Stomach (tissue), 8 donors: ENCODE measurements at regions not wholly inside any gene's neighbourhood (a gene's known extent, or its start where the extent isn't known, plus 50 kb on each side); places are given as distances from the start of the nearest gene placed in this dataset.

Source experiments
- DNase-seq, 2 donors: peaks; one replicate each; pipeline versions ENCODE4 v3.0.0 to v3.0.0-alpha.2; 2013 to 2019
- H3K27ac ChIP-seq, 5 donors: fragments of 200-600 bp in 4 of 5; sonication (generic) in 4 of 5; one replicate each; pipeline ENCODE4 v1.5.1; 2013 to 2019; ENCODE audit warnings: mild to moderate bottlenecking in 1 of 5, moderate library complexity in 1 of 5
- H3K27me3 ChIP-seq, 3 donors: fragments of 200-600 bp; sonication (generic); one replicate each; pipeline ENCODE4 v1.5.1; 2017 to 2019; ENCODE audit warnings: mixed run types in 1 of 3
- H3K36me3 ChIP-seq, 4 donors: fragments of 200-600 bp; sonication (generic); 1 replicate in 3 of 4; 2 replicates in 1 of 4; pipeline ENCODE4 v1.5.1; 2016 to 2019
- H3K4me1 ChIP-seq, 4 donors: fragments of 200-600 bp; sonication (generic); one replicate each; pipeline ENCODE4 v1.5.1; 2016 to 2019
- H3K4me3 ChIP-seq, 4 donors: fragments of 200-600 bp; sonication (generic) in 3 of 4; one replicate each; pipeline ENCODE4 v1.5.1; 2016 to 2019; ENCODE audit warnings: mild to moderate bottlenecking in 1 of 4
- H3K9me3 ChIP-seq, 4 donors: fragments of 200-600 bp; sonication (generic); one replicate each; pipeline ENCODE4 v1.5.1; 2016 to 2019
- CTCF ChIP-seq, 7 experiments: fragments of 450-650 bp in 4 of 7; fragments of 200-600 bp in 3 of 7; sonication (generic) in 3 of 7; IDR thresholded peaks; one replicate each; pipeline ENCODE4 v1.5.1; 2016 to 2019; ENCODE audit warnings: antibody characterized with exemption in 7 of 7, control low read depth in 2 of 7, mild to moderate bottlenecking in 1 of 7
- EP300 ChIP-seq: sonication (generic); formaldehyde crosslinking; IDR thresholded peaks from one replicate; pipeline ENCODE4 v1.6.1; 2017; ENCODE audit warnings: antibody characterized with exemption
- POLR2A ChIP-seq, 4 donors: fragments of 450-650 bp; IDR thresholded peaks; one replicate each; pipeline ENCODE4 v1.6.1; 2016; ENCODE audit warnings: antibody characterized with exemption in 4 of 4, control low read depth in 2 of 4, mild to moderate bottlenecking in 1 of 4, moderate library complexity in 1 of 4
- POLR2AphosphoS5 ChIP-seq, 3 donors: sonication (generic); formaldehyde crosslinking; IDR thresholded peaks; one replicate each; pipeline ENCODE4 v1.6.1; 2016; ENCODE audit warnings: antibody characterized with exemption in 3 of 3
- WGBS, 5 donors: extraction: QIAGEN DNeasy Blood & Tissue Kit in 3 of 5; methylation state at CpG; one replicate each; pipeline versions ENCODE4 v1.1.5 to v1.1.7; 2013 to 2018; 5-methylcytosine and 5-hydroxymethylcytosine counted together
- intact Hi-C: fragments of 100-400 bp; cut with DNase I; formaldehyde crosslinking; loops from one replicate; pipeline ENCODE4 v1.15.1; 2023; ENCODE audit warnings: low total_unique reads
- donor health status: healthy with polysubstance abuse.
- donor health status: Bipolar disorder and iron deficiency.
- donor health status: healthy.

GRCh38 chr10:20726381-20726780 lies 170.7 kb downstream of the NEBL start:
- 90 to 95% (median 94%) methylated on average over 3 of the region's 3 CpGs for WGBS, 5 donors
- intact Hi-C loops, result no loop called here
- H3K9me3 ChIP-seq, result peaks cover 0 to 18% (median under 1%) of the 10 kb centered on the region in 4 donors
- H3K4me3 ChIP-seq, result no peak overlapping the region
- DNase-seq, result no peak
- no peak overlapping the region for H3K27ac ChIP-seq
- H3K36me3 ChIP-seq, result no peaks in the 10 kb centered on the region
- TF ChIP-seq POLR2A (IDR thresholded peaks at IDR 0.05) (no peak), EP300 (no peak), POLR2AphosphoS5 (IDR thresholded peaks at IDR 0.05) (no peak), CTCF (IDR thresholded peaks at IDR 0.05) (no peak)
- no peaks in the 10 kb centered on the region for H3K4me1 ChIP-seq
- H3K27me3 ChIP-seq, result no peaks in the 10 kb centered on the region

DNA sequence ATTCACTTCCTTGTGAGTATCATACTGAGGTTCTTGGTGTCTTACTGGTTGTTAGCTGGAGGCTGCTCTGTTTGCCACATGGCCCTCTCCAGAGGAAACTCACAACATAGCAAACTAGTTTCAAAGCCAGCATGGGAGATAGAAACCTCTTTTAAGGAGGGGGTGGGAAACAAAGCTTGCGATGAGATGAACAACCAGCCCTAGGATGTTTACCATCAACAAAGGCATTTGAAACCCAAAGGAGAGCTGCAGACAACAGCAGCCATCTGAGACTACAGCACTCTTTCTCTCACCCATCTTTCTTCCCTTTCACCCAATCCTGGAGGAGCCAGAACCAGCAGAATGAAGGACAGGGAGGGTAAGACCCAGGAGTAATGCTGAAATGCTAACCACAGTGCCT lies 182.1 kb downstream of the NEBL start:
- 67 to 92% (median 87%) methylated on average over 1 of the region's 1 CpG for WGBS, 5 donors
- peaks cover 0 to 8% (median 0%) of the 10 kb centered on the region in 4 donors for H3K9me3 ChIP-seq
- DNase-seq, result no peak
- intact Hi-C loops, result no loop called here
- no peak overlapping the region for H3K27ac ChIP-seq
- TF ChIP-seq POLR2A (IDR thresholded peaks at IDR 0.05), result no peak
- TF ChIP-seq POLR2AphosphoS5 (IDR thresholded peaks at IDR 0.05), result no peak
- no peak for TF ChIP-seq EP300
- TF ChIP-seq CTCF (IDR thresholded peaks at IDR 0.05), result no peak
- H3K27me3 ChIP-seq, result no peaks in the 10 kb centered on the region
- H3K36me3 ChIP-seq, result no peaks in the 10 kb centered on the region
- no peak overlapping the region for H3K4me3 ChIP-seq
- no peaks in the 10 kb centered on the region for H3K4me1 ChIP-seq

DNA sequence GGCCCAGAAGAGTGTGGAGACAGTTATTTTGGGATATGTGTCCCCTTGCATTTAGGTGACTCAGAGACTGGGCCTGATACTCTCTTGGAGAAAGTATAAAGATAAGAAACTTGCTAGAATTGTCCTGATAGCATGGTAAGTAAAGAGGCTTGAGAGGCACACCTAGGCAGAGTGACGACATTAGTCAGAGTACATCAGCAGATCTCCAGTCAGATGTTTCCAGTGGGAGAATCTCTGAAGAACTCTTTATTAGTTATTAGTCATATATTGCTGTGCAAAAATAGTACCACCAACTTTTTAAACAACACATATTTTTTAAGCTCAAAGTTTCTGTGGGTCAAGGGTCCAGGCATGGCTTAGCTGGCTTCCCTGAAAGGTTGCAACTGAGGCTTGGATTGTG lies 182.6 kb downstream of the NEBL start:
- TF ChIP-seq POLR2A (IDR thresholded peaks at IDR 0.05) (no peak), EP300 (no peak), POLR2AphosphoS5 (IDR thresholded peaks at IDR 0.05) (no peak), CTCF (IDR thresholded peaks at IDR 0.05) (no peak)
- H3K36me3 ChIP-seq, result no peaks in the 10 kb centered on the region
- intact Hi-C loops, result no loop called here
- peaks cover 0 to 8% (median 0%) of the 10 kb centered on the region in 4 donors for H3K9me3 ChIP-seq
- no peak for DNase-seq
- no peaks in the 10 kb centered on the region for H3K27me3 ChIP-seq
- no peak overlapping the region for H3K4me3 ChIP-seq
- H3K4me1 ChIP-seq, result no peaks in the 10 kb centered on the region
- H3K27ac ChIP-seq, result no peak overlapping the region
- 0 to 48% (median 0%) methylated on average over 1 of the region's 1 CpG for WGBS, 5 donors

DNA sequence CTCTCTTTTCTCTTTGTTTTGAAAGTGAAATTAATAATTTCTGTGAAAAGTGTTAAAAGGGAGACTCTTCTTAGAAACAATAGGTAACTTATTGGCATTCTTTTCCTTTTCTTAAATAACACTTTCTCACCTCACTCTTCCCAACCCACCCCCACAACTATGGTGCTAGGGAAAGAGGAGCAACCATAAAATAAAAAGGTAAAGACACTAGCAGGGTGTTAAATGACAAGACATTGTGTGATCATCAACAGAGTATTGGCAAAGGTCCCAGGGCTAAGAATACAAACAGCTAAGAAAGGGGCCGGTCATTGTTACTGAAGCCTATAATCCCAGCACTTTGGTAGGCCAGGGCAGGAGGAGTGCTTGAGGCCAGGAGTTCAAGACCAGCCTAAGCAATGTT lies 183.7 kb downstream of the NEBL start:
- 63 to 84% (median 79%) methylated on average over 1 of the region's 1 CpG for WGBS, 5 donors
- H3K9me3 ChIP-seq, result peaks cover 0 to 8% (median 0%) of the 10 kb centered on the region in 4 donors
- no peak overlapping the region for H3K4me3 ChIP-seq
- H3K27ac ChIP-seq, result no peak overlapping the region
- TF ChIP-seq POLR2AphosphoS5 (IDR thresholded peaks at IDR 0.05) (no peak), POLR2A (IDR thresholded peaks at IDR 0.05) (no peak), CTCF (IDR thresholded peaks at IDR 0.05) (no peak), EP300 (no peak)
- H3K36me3 ChIP-seq, result no peaks in the 10 kb centered on the region
- H3K27me3 ChIP-seq, result no peaks in the 10 kb centered on the region
- no peaks in the 10 kb centered on the region for H3K4me1 ChIP-seq
- no peak for DNase-seq
- intact Hi-C loops, result no loop called here
